ENCODE measurements at regions not wholly inside any gene's neighbourhood (a gene's known extent, or its start where the extent isn't known, plus 50 kb on each side); places are given as distances from the start of the nearest gene placed in this dataset.

- TF ChIP-seq BACH2 (CRISPR knock-in tag; IDR thresholded peaks at IDR 0.05; ENCODE audit: borderline replicate concordance) (no peak), PPARA (CRISPR knock-in tag; IDR thresholded peaks at IDR 0.05; ENCODE audit: borderline replicate concordance) (no peak), CSDC2 (CRISPR knock-in tag; IDR thresholded peaks at IDR 0.05) (no peak), GLIS3 (CRISPR knock-in tag; IDR thresholded peaks at IDR 0.05) (no peak), TSHZ2 (CRISPR knock-in tag; IDR thresholded peaks at IDR 0.05) (no peak), ZNF565 (CRISPR knock-in tag; conservative IDR thresholded peaks at IDR 0.05; ENCODE audit: low read depth) (no peak), CSRNP3 (CRISPR knock-in tag; IDR thresholded peaks at IDR 0.05) (no peak), OSR1 (CRISPR knock-in tag; IDR thresholded peaks at IDR 0.05) (no peak), TCF4 (CRISPR knock-in tag; IDR thresholded peaks at IDR 0.05; ENCODE audit: borderline replicate concordance) (no peak), ZNF70 (CRISPR knock-in tag; IDR thresholded peaks at IDR 0.05) (no peak)
- TF ChIP-seq, protein P1, sequence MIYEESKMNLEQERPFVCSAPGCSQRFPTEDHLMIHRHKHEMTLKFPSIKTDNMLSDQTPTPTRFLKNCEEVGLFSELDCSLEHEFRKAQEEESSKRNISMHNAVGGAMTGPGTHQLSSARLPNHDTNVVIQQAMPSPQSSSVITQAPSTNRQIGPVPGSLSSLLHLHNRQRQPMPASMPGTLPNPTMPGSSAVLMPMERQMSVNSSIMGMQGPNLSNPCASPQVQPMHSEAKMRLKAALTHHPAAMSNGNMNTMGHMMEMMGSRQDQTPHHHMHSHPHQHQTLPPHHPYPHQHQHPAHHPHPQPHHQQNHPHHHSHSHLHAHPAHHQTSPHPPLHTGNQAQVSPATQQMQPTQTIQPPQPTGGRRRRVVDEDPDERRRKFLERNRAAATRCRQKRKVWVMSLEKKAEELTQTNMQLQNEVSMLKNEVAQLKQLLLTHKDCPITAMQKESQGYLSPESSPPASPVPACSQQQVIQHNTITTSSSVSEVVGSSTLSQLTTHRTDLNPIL (CRISPR knock-in tag; IDR thresholded peaks at IDR 0.05; ENCODE audit: low read depth), result no peak
- TF ChIP-seq, protein P2, sequence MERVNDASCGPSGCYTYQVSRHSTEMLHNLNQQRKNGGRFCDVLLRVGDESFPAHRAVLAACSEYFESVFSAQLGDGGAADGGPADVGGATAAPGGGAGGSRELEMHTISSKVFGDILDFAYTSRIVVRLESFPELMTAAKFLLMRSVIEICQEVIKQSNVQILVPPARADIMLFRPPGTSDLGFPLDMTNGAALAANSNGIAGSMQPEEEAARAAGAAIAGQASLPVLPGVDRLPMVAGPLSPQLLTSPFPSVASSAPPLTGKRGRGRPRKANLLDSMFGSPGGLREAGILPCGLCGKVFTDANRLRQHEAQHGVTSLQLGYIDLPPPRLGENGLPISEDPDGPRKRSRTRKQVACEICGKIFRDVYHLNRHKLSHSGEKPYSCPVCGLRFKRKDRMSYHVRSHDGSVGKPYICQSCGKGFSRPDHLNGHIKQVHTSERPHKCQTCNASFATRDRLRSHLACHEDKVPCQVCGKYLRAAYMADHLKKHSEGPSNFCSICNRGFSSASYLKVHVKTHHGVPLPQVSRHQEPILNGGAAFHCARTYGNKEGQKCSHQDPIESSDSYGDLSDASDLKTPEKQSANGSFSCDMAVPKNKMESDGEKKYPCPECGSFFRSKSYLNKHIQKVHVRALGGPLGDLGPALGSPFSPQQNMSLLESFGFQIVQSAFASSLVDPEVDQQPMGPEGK (CRISPR knock-in tag; IDR thresholded peaks at IDR 0.05; ENCODE audit: borderline replicate concordance), result no peak
Measured at GRCh38 chr5:20367178-20367577, 379.2 kb upstream of the CDH18 start.

Measured in SK-N-SH treated with all-trans-retinoic acid at 6 μM for 48 hours (cell line).